NCI-H345 treated with DMSO at 0.1 percent for 48 hours (cell line): ENCODE measurements at regions not wholly inside any gene's neighbourhood (a gene's known extent, or its start where the extent isn't known, plus 50 kb on each side); places are given as distances from the start of the nearest gene placed in this dataset.
"Not testable (repeated sequence)": the region's sequence is repeated elsewhere in the genome, so short reads cannot be mapped to it uniquely, and the experiment has no call there.

Experiments
- DNase-seq: peaks from one replicate; lab custom pipeline; 2025; ENCODE audit not compliant: unreplicated experiment; lab: John Stamatoyannopoulos, UW

GRCh38 chr7:35853194-35853593 lies 52.3 kb downstream of the SEPTIN7 start:
- not testable (repeated sequence) for DNase-seq

- no peak for DNase-seq
Observed at GRCh38 chr7:35854311-35854710, 53.5 kb downstream of the SEPTIN7 start.

- DNase-seq, result no peak
Observed at GRCh38 chr7:35856175-35856574, 55.3 kb downstream of the SEPTIN7 start.

GRCh38 chr7:35860664-35861063 lies 59.8 kb downstream of the SEPTIN7 start:
- no peak for DNase-seq

- DNase-seq, result no peak
Observed at GRCh38 chr7:35865287-35865686, 64.4 kb downstream of the SEPTIN7 start.

- no peak for DNase-seq
Observed at GRCh38 chr7:35866186-35866585, 65.3 kb downstream of the SEPTIN7 start.

- not testable (repeated sequence) for DNase-seq
Observed at GRCh38 chr7:35869117-35869516, 68.3 kb downstream of the SEPTIN7 start.

- DNase-seq, result no peak
Observed at GRCh38 chr7:35869810-35870209, 69.0 kb downstream of the SEPTIN7 start.

GRCh38 chr7:35871856-35872255 lies 71.0 kb downstream of the SEPTIN7 start:
- no peak for DNase-seq

GRCh38 chr7:35874886-35875285 lies 74.0 kb downstream of the SEPTIN7 start:
- no peak for DNase-seq

- DNase-seq, result no peak
Observed at GRCh38 chr7:35875292-35875691, 74.4 kb downstream of the SEPTIN7 start.

GRCh38 chr7:35878351-35878750 lies 77.5 kb downstream of the SEPTIN7 start:
- no peak for DNase-seq

GRCh38 chr7:35887430-35887829 lies 86.6 kb downstream of the SEPTIN7 start:
- DNase-seq, result not testable (repeated sequence)

- no peak for DNase-seq
Observed at GRCh38 chr7:35889001-35889400, 88.1 kb downstream of the SEPTIN7 start.

GRCh38 chr7:35889870-35890269 lies 89.0 kb downstream of the SEPTIN7 start:
- no peak for DNase-seq

GRCh38 chr7:35891004-35891830 lies 90.4 kb downstream of the SEPTIN7 start:
- no peak for DNase-seq

- no peak for DNase-seq
Observed at GRCh38 chr7:35893649-35894048, 92.8 kb downstream of the SEPTIN7 start.

GRCh38 chr7:35894721-35895120 lies 93.9 kb downstream of the SEPTIN7 start:
- no peak for DNase-seq

GRCh38 chr7:35900651-35901050 lies 99.8 kb downstream of the SEPTIN7 start:
- DNase-seq, result no peak

GRCh38 chr7:35905555-35905954 lies 104.7 kb downstream of the SEPTIN7 start:
- DNase-seq, result no peak

- peak; percentile 49 for DNase-seq
Observed at GRCh38 chr7:35906191-35906908, 105.5 kb downstream of the SEPTIN7 start.
